HL-60 (cell line): ENCODE measurements at regions not wholly inside any gene's neighbourhood (a gene's known extent, or its start where the extent isn't known, plus 50 kb on each side); places are given as distances from the start of the nearest gene placed in this dataset.

Experiments
- DNase-seq, 2 experiments: peaks; one replicate each; pipeline ENCODE4 v3.0.0-alpha.2; 2010 to 2020; ENCODE audit warnings: low read depth in 1 of 2, low spot score in 1 of 2
- H3K27ac ChIP-seq: fragments of 250-450 bp; sonication (Bioruptor Pico); replicated peaks from 2 replicates; pipeline ENCODE4 v1.5.1; 2020; ENCODE audit warnings: mild to moderate bottlenecking, moderate library complexity
- H3K27me3 ChIP-seq: fragments of 250-450 bp; sonication (Bioruptor Pico); 2 replicates; pipeline ENCODE4 v1.5.1; 2021; ENCODE audit warnings: mild to moderate bottlenecking, moderate library complexity; ENCODE audit not compliant: insufficient read depth, poor library complexity, severe bottlenecking
- H3K4me3 ChIP-seq: replicated peaks from 2 replicates; pipeline ENCODE4 v1.5.1; 2011; ENCODE audit warnings: mild to moderate bottlenecking, control low read depth, low read length; ENCODE audit not compliant: insufficient read depth
- GABPA ChIP-seq: IDR thresholded peaks from 2 replicates; pipeline ENCODE4 v1.6.1; 2012; ENCODE audit warnings: low read depth
- POLR2AphosphoS5 ChIP-seq: IDR thresholded peaks from 2 replicates; pipeline ENCODE4 v1.6.1; 2012; ENCODE audit warnings: low read depth
- SPI1 ChIP-seq: IDR thresholded peaks from 2 replicates; pipeline ENCODE4 v1.6.1; 2012; ENCODE audit warnings: low read depth, mild to moderate bottlenecking, borderline replicate concordance
- TF ChIP-seq, protein P1 (sequence below): IDR thresholded peaks from one replicate; pipeline ENCODE4 v1.5.1; 2011; ENCODE audit warnings: low read length, control low read depth, inconsistent platforms; ENCODE audit not compliant: insufficient read depth
- TF ChIP-seq, protein P2 (sequence below): IDR thresholded peaks from 2 replicates; pipeline ENCODE4 v1.6.1; 2012; ENCODE audit warnings: low read depth; ENCODE audit not compliant: insufficient replicate concordance

GRCh38 chr20:22984606-22985005 lies 50.5 kb upstream of the SSTR4 start:
- H3K4me3 ChIP-seq = no peak overlapping the region
- H3K27me3 ChIP-seq = no peaks in the 10 kb centered on the region
- peak overlapping the region; percentile 17; the same call in 1 of the 2 replicates for H3K27ac ChIP-seq
- peak in 1 of 2 experiments; percentile 79 for DNase-seq
- TF ChIP-seq, protein P1, sequence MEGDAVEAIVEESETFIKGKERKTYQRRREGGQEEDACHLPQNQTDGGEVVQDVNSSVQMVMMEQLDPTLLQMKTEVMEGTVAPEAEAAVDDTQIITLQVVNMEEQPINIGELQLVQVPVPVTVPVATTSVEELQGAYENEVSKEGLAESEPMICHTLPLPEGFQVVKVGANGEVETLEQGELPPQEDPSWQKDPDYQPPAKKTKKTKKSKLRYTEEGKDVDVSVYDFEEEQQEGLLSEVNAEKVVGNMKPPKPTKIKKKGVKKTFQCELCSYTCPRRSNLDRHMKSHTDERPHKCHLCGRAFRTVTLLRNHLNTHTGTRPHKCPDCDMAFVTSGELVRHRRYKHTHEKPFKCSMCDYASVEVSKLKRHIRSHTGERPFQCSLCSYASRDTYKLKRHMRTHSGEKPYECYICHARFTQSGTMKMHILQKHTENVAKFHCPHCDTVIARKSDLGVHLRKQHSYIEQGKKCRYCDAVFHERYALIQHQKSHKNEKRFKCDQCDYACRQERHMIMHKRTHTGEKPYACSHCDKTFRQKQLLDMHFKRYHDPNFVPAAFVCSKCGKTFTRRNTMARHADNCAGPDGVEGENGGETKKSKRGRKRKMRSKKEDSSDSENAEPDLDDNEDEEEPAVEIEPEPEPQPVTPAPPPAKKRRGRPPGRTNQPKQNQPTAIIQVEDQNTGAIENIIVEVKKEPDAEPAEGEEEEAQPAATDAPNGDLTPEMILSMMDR = no peak
- TF ChIP-seq SPI1 = peak; percentile 37; the same call in 1 of the 2 replicates
- TF ChIP-seq GABPA = no peak
- TF ChIP-seq POLR2AphosphoS5 = no peak
- TF ChIP-seq, protein P2, sequence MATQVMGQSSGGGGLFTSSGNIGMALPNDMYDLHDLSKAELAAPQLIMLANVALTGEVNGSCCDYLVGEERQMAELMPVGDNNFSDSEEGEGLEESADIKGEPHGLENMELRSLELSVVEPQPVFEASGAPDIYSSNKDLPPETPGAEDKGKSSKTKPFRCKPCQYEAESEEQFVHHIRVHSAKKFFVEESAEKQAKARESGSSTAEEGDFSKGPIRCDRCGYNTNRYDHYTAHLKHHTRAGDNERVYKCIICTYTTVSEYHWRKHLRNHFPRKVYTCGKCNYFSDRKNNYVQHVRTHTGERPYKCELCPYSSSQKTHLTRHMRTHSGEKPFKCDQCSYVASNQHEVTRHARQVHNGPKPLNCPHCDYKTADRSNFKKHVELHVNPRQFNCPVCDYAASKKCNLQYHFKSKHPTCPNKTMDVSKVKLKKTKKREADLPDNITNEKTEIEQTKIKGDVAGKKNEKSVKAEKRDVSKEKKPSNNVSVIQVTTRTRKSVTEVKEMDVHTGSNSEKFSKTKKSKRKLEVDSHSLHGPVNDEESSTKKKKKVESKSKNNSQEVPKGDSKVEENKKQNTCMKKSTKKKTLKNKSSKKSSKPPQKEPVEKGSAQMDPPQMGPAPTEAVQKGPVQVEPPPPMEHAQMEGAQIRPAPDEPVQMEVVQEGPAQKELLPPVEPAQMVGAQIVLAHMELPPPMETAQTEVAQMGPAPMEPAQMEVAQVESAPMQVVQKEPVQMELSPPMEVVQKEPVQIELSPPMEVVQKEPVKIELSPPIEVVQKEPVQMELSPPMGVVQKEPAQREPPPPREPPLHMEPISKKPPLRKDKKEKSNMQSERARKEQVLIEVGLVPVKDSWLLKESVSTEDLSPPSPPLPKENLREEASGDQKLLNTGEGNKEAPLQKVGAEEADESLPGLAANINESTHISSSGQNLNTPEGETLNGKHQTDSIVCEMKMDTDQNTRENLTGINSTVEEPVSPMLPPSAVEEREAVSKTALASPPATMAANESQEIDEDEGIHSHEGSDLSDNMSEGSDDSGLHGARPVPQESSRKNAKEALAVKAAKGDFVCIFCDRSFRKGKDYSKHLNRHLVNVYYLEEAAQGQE = no peak

DNA sequence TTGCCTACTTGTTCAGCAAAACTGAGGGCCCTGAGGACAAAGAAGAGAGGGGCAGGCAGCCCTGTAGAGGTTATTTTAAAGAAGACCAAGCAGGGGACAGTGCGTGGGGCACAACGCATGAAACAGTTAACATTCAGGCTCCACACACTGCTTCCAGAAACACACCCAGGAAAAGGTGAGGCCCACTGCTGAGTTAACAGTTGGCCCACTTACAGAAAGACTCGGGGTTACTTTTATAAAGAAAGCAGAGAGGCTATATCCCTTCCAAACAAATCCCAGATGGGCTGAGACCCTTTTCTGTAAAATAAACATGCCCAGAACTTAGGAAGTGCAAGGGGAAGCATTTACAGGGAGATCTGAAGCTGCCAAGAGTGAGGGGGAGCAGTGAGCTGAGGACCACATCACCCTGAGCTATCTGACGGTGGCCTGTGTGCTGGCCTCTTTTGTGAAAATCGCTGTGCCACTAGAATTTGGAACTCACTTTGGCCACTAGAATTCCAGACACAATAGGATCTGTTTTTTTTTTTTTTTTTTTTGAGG lies 49.8 kb upstream of the SSTR4 start:
- no peak for DNase-seq
- Histone ChIP-seq H3K27me3 (no peaks in the 10 kb centered on the region), H3K27ac (peak overlapping the region; percentile 2; the same call in 1 of the 2 replicates), H3K4me3 (no peak overlapping the region)
- TF ChIP-seq, protein P2 = no peak
- TF ChIP-seq GABPA = no peak
- no peak for TF ChIP-seq SPI1
- TF ChIP-seq POLR2AphosphoS5 = no peak
- TF ChIP-seq, protein P1 = no peak
